HL-60 (cell line): ENCODE measurements at regions not wholly inside any gene's neighbourhood (a gene's known extent, or its start where the extent isn't known, plus 50 kb on each side); places are given as distances from the start of the nearest gene placed in this dataset.

Experiments used
- DNase-seq, 2 experiments: peaks; one replicate each; pipeline ENCODE4 v3.0.0-alpha.2; 2010 to 2020; ENCODE audit warnings: low read depth in 1 of 2, low spot score in 1 of 2
- H3K27ac ChIP-seq: fragments of 250-450 bp; sonication (Bioruptor Pico); replicated peaks from 2 replicates; pipeline ENCODE4 v1.5.1; 2020; ENCODE audit warnings: mild to moderate bottlenecking, moderate library complexity
- H3K27me3 ChIP-seq: fragments of 250-450 bp; sonication (Bioruptor Pico); 2 replicates; pipeline ENCODE4 v1.5.1; 2021; ENCODE audit warnings: mild to moderate bottlenecking, moderate library complexity; ENCODE audit not compliant: insufficient read depth, poor library complexity, severe bottlenecking
- H3K4me3 ChIP-seq: replicated peaks from 2 replicates; pipeline ENCODE4 v1.5.1; 2011; ENCODE audit warnings: mild to moderate bottlenecking, control low read depth, low read length; ENCODE audit not compliant: insufficient read depth
- GABPA ChIP-seq: IDR thresholded peaks from 2 replicates; pipeline ENCODE4 v1.6.1; 2012; ENCODE audit warnings: low read depth
- POLR2AphosphoS5 ChIP-seq: IDR thresholded peaks from 2 replicates; pipeline ENCODE4 v1.6.1; 2012; ENCODE audit warnings: low read depth
- SPI1 ChIP-seq: IDR thresholded peaks from 2 replicates; pipeline ENCODE4 v1.6.1; 2012; ENCODE audit warnings: low read depth, mild to moderate bottlenecking, borderline replicate concordance
- TF ChIP-seq, protein P1 (sequence below): IDR thresholded peaks from one replicate; pipeline ENCODE4 v1.5.1; 2011; ENCODE audit warnings: low read length, control low read depth, inconsistent platforms; ENCODE audit not compliant: insufficient read depth
- TF ChIP-seq, protein P2 (sequence below): IDR thresholded peaks from 2 replicates; pipeline ENCODE4 v1.6.1; 2012; ENCODE audit warnings: low read depth; ENCODE audit not compliant: insufficient replicate concordance

DNA sequence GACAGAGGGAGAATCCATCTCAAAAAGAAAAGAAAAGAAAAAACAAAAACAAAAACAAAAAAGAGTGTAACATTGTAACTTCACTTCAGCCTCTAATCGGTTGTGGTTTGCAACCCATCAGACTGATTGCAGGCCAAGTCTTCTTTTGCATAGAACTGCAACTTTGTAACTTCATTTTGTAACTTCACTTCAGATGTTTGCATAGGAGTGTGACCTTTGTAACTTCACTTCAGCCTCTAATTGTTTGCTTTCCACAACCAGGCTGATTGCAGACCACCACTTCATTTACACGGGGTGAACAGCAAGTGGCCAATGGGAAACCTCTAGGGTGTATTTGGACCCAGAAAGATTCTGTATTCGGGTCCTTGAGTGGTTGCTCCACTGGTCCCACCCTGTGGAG, 79.1 kb upstream of the CHMP2B start:
- H3K27me3 ChIP-seq: no peaks in the 10 kb centered on the region
- no peak for DNase-seq
- TF ChIP-seq, protein P1, sequence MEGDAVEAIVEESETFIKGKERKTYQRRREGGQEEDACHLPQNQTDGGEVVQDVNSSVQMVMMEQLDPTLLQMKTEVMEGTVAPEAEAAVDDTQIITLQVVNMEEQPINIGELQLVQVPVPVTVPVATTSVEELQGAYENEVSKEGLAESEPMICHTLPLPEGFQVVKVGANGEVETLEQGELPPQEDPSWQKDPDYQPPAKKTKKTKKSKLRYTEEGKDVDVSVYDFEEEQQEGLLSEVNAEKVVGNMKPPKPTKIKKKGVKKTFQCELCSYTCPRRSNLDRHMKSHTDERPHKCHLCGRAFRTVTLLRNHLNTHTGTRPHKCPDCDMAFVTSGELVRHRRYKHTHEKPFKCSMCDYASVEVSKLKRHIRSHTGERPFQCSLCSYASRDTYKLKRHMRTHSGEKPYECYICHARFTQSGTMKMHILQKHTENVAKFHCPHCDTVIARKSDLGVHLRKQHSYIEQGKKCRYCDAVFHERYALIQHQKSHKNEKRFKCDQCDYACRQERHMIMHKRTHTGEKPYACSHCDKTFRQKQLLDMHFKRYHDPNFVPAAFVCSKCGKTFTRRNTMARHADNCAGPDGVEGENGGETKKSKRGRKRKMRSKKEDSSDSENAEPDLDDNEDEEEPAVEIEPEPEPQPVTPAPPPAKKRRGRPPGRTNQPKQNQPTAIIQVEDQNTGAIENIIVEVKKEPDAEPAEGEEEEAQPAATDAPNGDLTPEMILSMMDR: no peak
- TF ChIP-seq, protein P2, sequence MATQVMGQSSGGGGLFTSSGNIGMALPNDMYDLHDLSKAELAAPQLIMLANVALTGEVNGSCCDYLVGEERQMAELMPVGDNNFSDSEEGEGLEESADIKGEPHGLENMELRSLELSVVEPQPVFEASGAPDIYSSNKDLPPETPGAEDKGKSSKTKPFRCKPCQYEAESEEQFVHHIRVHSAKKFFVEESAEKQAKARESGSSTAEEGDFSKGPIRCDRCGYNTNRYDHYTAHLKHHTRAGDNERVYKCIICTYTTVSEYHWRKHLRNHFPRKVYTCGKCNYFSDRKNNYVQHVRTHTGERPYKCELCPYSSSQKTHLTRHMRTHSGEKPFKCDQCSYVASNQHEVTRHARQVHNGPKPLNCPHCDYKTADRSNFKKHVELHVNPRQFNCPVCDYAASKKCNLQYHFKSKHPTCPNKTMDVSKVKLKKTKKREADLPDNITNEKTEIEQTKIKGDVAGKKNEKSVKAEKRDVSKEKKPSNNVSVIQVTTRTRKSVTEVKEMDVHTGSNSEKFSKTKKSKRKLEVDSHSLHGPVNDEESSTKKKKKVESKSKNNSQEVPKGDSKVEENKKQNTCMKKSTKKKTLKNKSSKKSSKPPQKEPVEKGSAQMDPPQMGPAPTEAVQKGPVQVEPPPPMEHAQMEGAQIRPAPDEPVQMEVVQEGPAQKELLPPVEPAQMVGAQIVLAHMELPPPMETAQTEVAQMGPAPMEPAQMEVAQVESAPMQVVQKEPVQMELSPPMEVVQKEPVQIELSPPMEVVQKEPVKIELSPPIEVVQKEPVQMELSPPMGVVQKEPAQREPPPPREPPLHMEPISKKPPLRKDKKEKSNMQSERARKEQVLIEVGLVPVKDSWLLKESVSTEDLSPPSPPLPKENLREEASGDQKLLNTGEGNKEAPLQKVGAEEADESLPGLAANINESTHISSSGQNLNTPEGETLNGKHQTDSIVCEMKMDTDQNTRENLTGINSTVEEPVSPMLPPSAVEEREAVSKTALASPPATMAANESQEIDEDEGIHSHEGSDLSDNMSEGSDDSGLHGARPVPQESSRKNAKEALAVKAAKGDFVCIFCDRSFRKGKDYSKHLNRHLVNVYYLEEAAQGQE: no peak
- no peak for TF ChIP-seq POLR2AphosphoS5
- no peak for TF ChIP-seq GABPA
- TF ChIP-seq SPI1: no peak

DNA sequence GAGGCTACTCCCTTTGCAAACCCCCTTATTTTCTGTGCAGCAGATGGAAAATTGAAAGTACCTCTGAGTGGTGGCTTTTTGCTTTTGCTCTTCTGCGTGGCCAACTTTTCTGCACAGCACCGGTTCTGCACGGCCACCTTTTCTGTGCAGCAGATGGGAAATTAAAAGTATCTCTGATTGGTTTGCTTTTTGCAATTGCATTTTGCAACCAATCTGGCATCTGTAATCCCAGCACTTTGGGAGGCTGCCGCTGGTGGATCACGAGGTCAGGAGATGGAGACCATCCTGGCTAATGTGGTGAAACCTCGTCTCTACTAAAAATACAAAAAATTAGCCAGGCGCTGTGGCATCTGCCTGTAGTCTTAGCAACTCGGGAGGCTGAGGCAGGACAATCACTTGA, 79.5 kb upstream of the CHMP2B start:
- H3K4me3 ChIP-seq: no peak overlapping the region
- H3K27ac ChIP-seq: no peak overlapping the region

More for the DNA sequence above, 79.1 kb upstream of the CHMP2B start:
- Histone ChIP-seq H3K4me3 (no peak overlapping the region), H3K27ac (no peak overlapping the region)

DNA sequence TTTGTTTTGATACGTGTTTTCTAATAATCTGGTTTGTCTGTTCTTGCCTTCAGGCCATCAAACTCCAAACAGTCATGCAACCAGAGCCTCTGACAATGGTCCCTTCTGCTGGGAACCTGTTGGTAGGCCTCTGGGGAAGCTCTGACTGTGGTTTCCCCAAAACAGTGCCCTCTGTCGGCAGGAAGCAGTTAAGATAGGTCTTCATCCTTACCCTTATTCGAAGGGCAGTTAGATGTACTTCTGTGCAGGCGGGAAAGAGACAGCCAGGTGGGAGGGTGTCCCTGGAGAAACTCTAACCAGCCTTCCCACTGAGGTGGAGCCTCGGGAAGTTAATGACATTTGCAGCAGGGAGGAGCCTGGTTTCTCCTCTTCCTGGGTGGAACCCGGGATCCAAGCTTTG, 81.6 kb upstream of the CHMP2B start:
- Histone ChIP-seq H3K27ac (no peak overlapping the region), H3K27me3 (no peaks in the 10 kb centered on the region), H3K4me3 (no peak overlapping the region)
- peak in 1 of 2 experiments; percentile 40 for DNase-seq
- no peak for TF ChIP-seq POLR2AphosphoS5
- TF ChIP-seq, protein P1: peak; percentile 24

More for the DNA sequence above, 79.5 kb upstream of the CHMP2B start:
- no peak for DNase-seq
- H3K27me3 ChIP-seq: no peaks in the 10 kb centered on the region
- TF ChIP-seq, protein P1: no peak
- no peak for TF ChIP-seq SPI1
- no peak for TF ChIP-seq POLR2AphosphoS5
- no peak for TF ChIP-seq GABPA
- TF ChIP-seq, protein P2: no peak

DNA sequence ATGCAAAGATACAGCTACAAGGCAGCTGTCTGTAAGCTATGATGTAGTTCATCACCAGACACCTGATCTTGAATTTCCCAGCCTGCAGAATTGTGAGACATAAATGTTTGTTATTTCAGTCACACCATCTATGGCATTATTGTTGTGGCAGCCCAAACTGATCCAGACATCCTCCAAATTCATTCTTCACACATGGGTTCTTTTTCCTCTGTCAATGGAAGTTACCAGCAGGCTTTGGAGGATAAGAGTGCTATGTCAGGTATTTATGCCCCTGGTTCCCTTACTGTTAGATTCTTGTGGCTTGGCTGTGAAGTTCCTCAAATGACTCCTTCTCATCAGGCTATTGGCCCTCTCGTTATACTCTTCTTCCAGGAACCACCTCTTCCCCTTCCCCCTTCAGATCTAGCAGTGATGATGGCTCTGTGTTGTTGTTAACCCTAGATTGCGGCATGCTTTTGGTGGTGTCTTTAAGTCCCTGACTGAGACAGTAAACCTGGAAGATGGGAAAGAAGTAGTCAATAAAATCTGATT, 91.0 kb upstream of the CHMP2B start:
- Histone ChIP-seq H3K27me3 (no peaks in the 10 kb centered on the region), H3K27ac (no peak overlapping the region), H3K4me3 (no peak overlapping the region)
- peak in 1 of 2 experiments; percentile 2 for DNase-seq
- TF ChIP-seq, protein P1: no peak
- TF ChIP-seq GABPA (no peak), SPI1 (no peak)
